HG03139 (cell line): ENCODE measurements at regions not wholly inside any gene's neighbourhood (a gene's known extent, or its start where the extent isn't known, plus 50 kb on each side); places are given as distances from the start of the nearest gene placed in this dataset.

Source experiments
- ATAC-seq: cut with Tn5 transposase; IDR thresholded peaks from one replicate; pipeline ENCODE4 v1.9.1; 2021; ENCODE audit not compliant: unreplicated experiment

GRCh38 chr13:64075543-64076271 is 2660.1 kb upstream of the PCDH20 start:
- no peak for ATAC-seq

GRCh38 chr13:64074971-64075474 is 2659.4 kb upstream of the PCDH20 start:
- ATAC-seq = no peak

- ATAC-seq = no peak
Measured at GRCh38 chr13:64073203-64073602, 2657.6 kb upstream of the PCDH20 start.

GRCh38 chr13:64071352-64071751 is 2655.7 kb upstream of the PCDH20 start:
- no peak for ATAC-seq

GRCh38 chr13:64069892-64070291 is 2654.2 kb upstream of the PCDH20 start:
- ATAC-seq = no peak

- no peak for ATAC-seq
Measured at GRCh38 chr13:64066711-64067110, 2651.1 kb upstream of the PCDH20 start.

- ATAC-seq = no peak
Measured at GRCh38 chr13:64061649-64062048, 2646.0 kb upstream of the PCDH20 start.

GRCh38 chr13:64057372-64058020 is 2641.8 kb upstream of the PCDH20 start:
- ATAC-seq = no peak

GRCh38 chr13:64054321-64054720 is 2638.7 kb upstream of the PCDH20 start:
- no peak for ATAC-seq

GRCh38 chr13:64052521-64052920 is 2636.9 kb upstream of the PCDH20 start:
- ATAC-seq = no peak

- ATAC-seq = no peak
Measured at GRCh38 chr13:64051278-64051677, 2635.6 kb upstream of the PCDH20 start.

GRCh38 chr13:64041296-64041695 is 2625.6 kb upstream of the PCDH20 start:
- ATAC-seq = no peak

- ATAC-seq = no peak
Measured at GRCh38 chr13:64033921-64034320, 2618.3 kb upstream of the PCDH20 start.

GRCh38 chr13:64029343-64030093 is 2613.9 kb upstream of the PCDH20 start:
- ATAC-seq = no peak

- no peak for ATAC-seq
Measured at GRCh38 chr13:64028551-64028950, 2612.9 kb upstream of the PCDH20 start.

- ATAC-seq = no peak
Measured at GRCh38 chr13:64020126-64020525, 2604.5 kb upstream of the PCDH20 start.

GRCh38 chr13:64007339-64007738 is 2591.7 kb upstream of the PCDH20 start:
- ATAC-seq = no peak

GRCh38 chr13:64000321-64000720 is 2584.7 kb upstream of the PCDH20 start:
- no peak for ATAC-seq

- ATAC-seq = no peak
Measured at GRCh38 chr13:63999614-64000305, 2584.1 kb upstream of the PCDH20 start.

GRCh38 chr13:63983366-63983765 is 2567.7 kb upstream of the PCDH20 start:
- ATAC-seq = no peak

- no peak for ATAC-seq
Measured at GRCh38 chr13:63979951-63980350, 2564.3 kb upstream of the PCDH20 start.
